WERI-Rb-1 (cell line): ENCODE measurements at regions not wholly inside any gene's neighbourhood (a gene's known extent, or its start where the extent isn't known, plus 50 kb on each side); places are given as distances from the start of the nearest gene placed in this dataset.

Experiments
- DNase-seq: peaks from one replicate; pipeline ENCODE4 v3.0.0-alpha.2; 2020
- H3K27ac ChIP-seq: fragments of 250-450 bp; sonication (Bioruptor Pico); 2 replicates; pipeline ENCODE4 v1.5.1; 2020; ENCODE audit warnings: mild to moderate bottlenecking, moderate library complexity
- H3K27me3 ChIP-seq: fragments of 250-450 bp; sonication (Bioruptor Pico); 2 replicates; pipeline ENCODE4 v1.5.1; 2021; ENCODE audit warnings: mild to moderate bottlenecking, low read depth, moderate library complexity; ENCODE audit not compliant: insufficient read depth, severe bottlenecking
- H3K36me3 ChIP-seq: fragments of 250-450 bp; sonication (Bioruptor Pico); 2 replicates; pipeline ENCODE4 v1.5.1; 2020; ENCODE audit warnings: mild to moderate bottlenecking, moderate library complexity
- H3K4me3 ChIP-seq: 2 replicates; pipeline ENCODE4 v1.5.1; 2011; ENCODE audit warnings: low read depth, mild to moderate bottlenecking, control low read depth, low read length
- H3K9me3 ChIP-seq: fragments of 250-450 bp; sonication (Bioruptor Pico); 2 replicates; pipeline ENCODE4 v1.5.1; 2021; ENCODE audit warnings: mild to moderate bottlenecking, moderate library complexity; ENCODE audit not compliant: severe bottlenecking
- CTCF ChIP-seq: IDR thresholded peaks from 2 replicates; pipeline ENCODE4 v1.5.1; 2011; ENCODE audit warnings: low read depth, mild to moderate bottlenecking, control low read depth, inconsistent platforms, low read length

GRCh38 chr18:66757946-66758345, 154.1 kb upstream of the CDH19 start:
- Histone ChIP-seq H3K4me3 (no peak overlapping the region), H3K27ac (no peak overlapping the region), H3K27me3 (no peaks in the 10 kb centered on the region), H3K9me3 (no peaks in the 10 kb centered on the region), H3K36me3 (no peaks in the 10 kb centered on the region)
- DNase-seq, result no peak
- no peak for TF ChIP-seq CTCF

- no peak for TF ChIP-seq CTCF
- no peaks in the 10 kb centered on the region for H3K27me3 ChIP-seq
- H3K27ac ChIP-seq, result no peak overlapping the region
- no peak overlapping the region for H3K4me3 ChIP-seq
- no peaks in the 10 kb centered on the region for H3K36me3 ChIP-seq
- DNase-seq, result no peak
- no peaks in the 10 kb centered on the region for H3K9me3 ChIP-seq
Observed at GRCh38 chr18:66754335-66754734, 150.4 kb upstream of the CDH19 start.

DNA sequence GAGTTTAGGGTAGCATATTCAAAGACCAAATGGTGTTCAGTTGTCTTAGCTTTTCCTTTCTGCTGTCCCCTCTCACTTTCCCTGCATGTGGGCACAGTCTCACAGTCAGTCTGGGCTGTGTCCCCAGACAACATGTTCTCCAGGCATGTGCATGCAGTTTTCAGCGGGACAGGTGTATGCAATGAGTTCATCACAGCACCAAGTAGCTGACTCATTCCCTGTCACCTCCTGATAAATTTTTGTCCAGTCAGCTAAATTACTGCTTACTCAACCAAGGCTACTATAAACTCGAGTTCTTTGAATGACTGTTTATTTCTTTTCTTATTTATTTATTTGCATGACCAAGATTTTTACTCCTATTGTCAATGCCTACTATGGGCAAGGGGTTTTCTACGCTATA, 148.8 kb upstream of the CDH19 start:
- Histone ChIP-seq H3K27me3 (no peaks in the 10 kb centered on the region), H3K27ac (no peak overlapping the region), H3K9me3 (no peaks in the 10 kb centered on the region), H3K36me3 (no peaks in the 10 kb centered on the region), H3K4me3 (no peak overlapping the region)
- TF ChIP-seq CTCF, result no peak
- no peak for DNase-seq

DNA sequence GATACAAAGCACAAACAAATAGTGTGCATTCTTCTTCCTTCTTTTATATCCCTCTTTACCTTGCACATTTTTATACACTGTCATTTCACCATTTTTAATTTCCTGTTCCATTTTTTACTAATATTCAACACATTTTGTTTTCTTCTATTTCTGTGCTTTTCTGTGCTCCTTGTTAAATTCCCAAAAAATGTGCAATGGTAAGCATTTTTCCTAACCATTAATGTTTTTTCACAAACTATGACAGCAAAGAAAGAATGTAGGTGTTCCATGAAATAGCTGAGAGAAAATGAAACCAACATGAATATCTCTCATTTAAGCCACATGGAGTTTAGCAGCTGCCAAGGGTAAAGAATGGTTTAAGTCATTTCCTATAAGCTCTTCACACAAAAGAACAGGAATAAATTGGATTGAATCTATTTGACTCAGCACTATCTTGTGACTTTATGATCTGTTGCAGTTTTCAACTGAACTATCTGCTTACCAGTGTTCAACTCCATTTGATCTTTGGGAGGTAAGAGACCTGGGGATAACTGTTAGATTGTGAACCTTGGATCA, 145.7 kb upstream of the CDH19 start:
- H3K36me3 ChIP-seq, result no peaks in the 10 kb centered on the region
- no peaks in the 10 kb centered on the region for H3K9me3 ChIP-seq
- H3K4me3 ChIP-seq, result no peak overlapping the region
- no peak overlapping the region for H3K27ac ChIP-seq
- no peak for DNase-seq
- no peak for TF ChIP-seq CTCF
- H3K27me3 ChIP-seq, result no peaks in the 10 kb centered on the region

DNA sequence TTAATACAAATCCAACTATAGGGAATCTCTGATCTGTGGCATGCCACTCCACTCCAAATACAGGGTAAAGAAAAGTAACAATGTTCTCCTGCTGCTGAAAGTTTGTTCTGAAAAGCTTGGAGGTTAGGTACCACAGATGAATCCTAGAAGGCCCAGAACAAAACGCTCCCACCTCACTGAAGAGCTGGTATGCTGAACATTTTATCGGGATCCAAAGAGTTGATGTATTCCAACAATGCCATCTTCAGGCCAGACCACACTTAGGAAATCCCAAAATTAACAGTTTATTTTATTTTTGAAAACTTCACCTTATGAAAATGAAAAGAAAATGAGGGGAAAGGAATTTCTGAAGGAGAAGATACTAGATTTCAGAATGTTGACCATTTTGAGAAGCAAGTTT, 145.1 kb upstream of the CDH19 start:
- DNase-seq, result no peak
- no peaks in the 10 kb centered on the region for H3K36me3 ChIP-seq
- no peaks in the 10 kb centered on the region for H3K27me3 ChIP-seq
- H3K9me3 ChIP-seq, result no peaks in the 10 kb centered on the region
- TF ChIP-seq CTCF, result no peak
- H3K27ac ChIP-seq, result no peak overlapping the region
- no peak overlapping the region for H3K4me3 ChIP-seq

- Histone ChIP-seq H3K27me3 (no peaks in the 10 kb centered on the region), H3K9me3 (no peaks in the 10 kb centered on the region), H3K4me3 (no peak overlapping the region), H3K36me3 (no peaks in the 10 kb centered on the region), H3K27ac (no peak overlapping the region)
- DNase-seq, result no peak
- TF ChIP-seq CTCF, result no peak
Observed at GRCh38 chr18:66742832-66743231, 138.9 kb upstream of the CDH19 start.
